SKM-1 treated with dmso at 0.1 percent for 144 hours (cell line): ENCODE measurements at regions not wholly inside any gene's neighbourhood (a gene's known extent, or its start where the extent isn't known, plus 50 kb on each side); places are given as distances from the start of the nearest gene placed in this dataset.
A peak's percentile ranks its signal among the peaks of the same experiment; 100 is the strongest.

Source experiments
- DNase-seq: peaks from one replicate; lab custom pipeline; 2025; ENCODE audit not compliant: unreplicated experiment; lab: John Stamatoyannopoulos, UW

- DNase-seq: no peak
Measured at GRCh38 chr13:31853643-31854326, 114.5 kb downstream of the RXFP2 start.

- no peak for DNase-seq
Measured at GRCh38 chr13:31859571-31859970, 120.2 kb downstream of the RXFP2 start.

- DNase-seq: no peak
Measured at GRCh38 chr13:31860002-31860401, 120.7 kb downstream of the RXFP2 start.

- no peak for DNase-seq
Measured at GRCh38 chr13:31862828-31863227, 123.5 kb downstream of the RXFP2 start.

GRCh38 chr13:31864307-31864706 lies 125.0 kb downstream of the RXFP2 start:
- no peak for DNase-seq

GRCh38 chr13:31866099-31866498 lies 126.8 kb downstream of the RXFP2 start:
- no peak for DNase-seq

- no peak for DNase-seq
Measured at GRCh38 chr13:31867709-31868108, 128.4 kb downstream of the RXFP2 start.

GRCh38 chr13:31869582-31869981 lies 130.3 kb downstream of the RXFP2 start:
- no peak for DNase-seq

- DNase-seq: no peak
Measured at GRCh38 chr13:31870511-31870910, 131.2 kb downstream of the RXFP2 start.

GRCh38 chr13:31873145-31873544 lies 133.8 kb downstream of the RXFP2 start:
- DNase-seq: no peak

- DNase-seq: no peak
Measured at GRCh38 chr13:31875134-31875533, 135.8 kb downstream of the RXFP2 start.

GRCh38 chr13:31878052-31878451 lies 138.7 kb downstream of the RXFP2 start:
- no peak for DNase-seq

- no peak for DNase-seq
Measured at GRCh38 chr13:31878495-31878894, 139.2 kb downstream of the RXFP2 start.

GRCh38 chr13:31878955-31879354 lies 139.6 kb downstream of the RXFP2 start:
- DNase-seq: no peak

- DNase-seq: no peak
Measured at GRCh38 chr13:31880851-31881494, 141.6 kb downstream of the RXFP2 start.

- DNase-seq: no peak
Measured at GRCh38 chr13:31881495-31881882, 142.2 kb downstream of the RXFP2 start.

- DNase-seq: no peak
Measured at GRCh38 chr13:31882794-31883193, 143.5 kb downstream of the RXFP2 start.

- no peak for DNase-seq
Measured at GRCh38 chr13:31884556-31884955, 145.2 kb downstream of the RXFP2 start.

- peak; percentile 21 for DNase-seq
Measured at GRCh38 chr13:31885994-31886393, 145.6 kb upstream of the FRY start.

GRCh38 chr13:31887286-31887685 lies 144.3 kb upstream of the FRY start:
- DNase-seq: no peak

- no peak for DNase-seq
Measured at GRCh38 chr13:31890946-31891345, 140.6 kb upstream of the FRY start.

GRCh38 chr13:31891472-31891871 lies 140.1 kb upstream of the FRY start:
- DNase-seq: no peak

- DNase-seq: no peak
Measured at GRCh38 chr13:31894931-31895330, 136.6 kb upstream of the FRY start.
